ENCODE measurements at regions not wholly inside any gene's neighbourhood (a gene's known extent, or its start where the extent isn't known, plus 50 kb on each side); places are given as distances from the start of the nearest gene placed in this dataset.

DNA sequence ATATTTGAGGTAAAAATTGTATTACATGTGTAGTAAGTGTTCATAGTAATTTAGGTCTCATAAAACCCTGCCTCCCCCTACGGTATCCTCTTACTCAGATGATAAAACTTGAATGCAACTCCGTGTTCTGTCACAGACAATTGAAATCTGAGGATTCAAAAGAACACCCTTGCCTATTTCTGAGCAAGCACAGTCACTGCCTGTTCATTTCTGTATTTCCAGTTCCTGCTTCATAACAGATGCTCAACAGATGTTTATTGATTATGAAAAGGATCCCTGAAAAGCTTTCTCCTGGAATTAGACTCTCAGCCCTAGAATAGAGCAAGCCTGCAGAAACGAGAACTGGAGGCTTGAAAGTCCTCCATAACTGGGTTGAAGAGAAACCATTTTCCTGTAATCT is 144.1 kb upstream of the SPEF2 start:
- no peak overlapping the region for H3K4me3 ChIP-seq (replicated peaks in 1 of 2; ENCODE audit: low read depth in 2 of 2, low read length in 2 of 2)
- no peak for DNase-seq (ENCODE audit: low read depth in 2 of 2)
- TF ChIP-seq CTCF (IDR thresholded peaks at IDR 0.05; ENCODE audit: low read depth, low read length): no peak

GRCh38 chr5:35470866-35471265 is 146.8 kb upstream of the SPEF2 start:
- TF ChIP-seq CTCF (IDR thresholded peaks at IDR 0.05; ENCODE audit: low read depth, low read length): no peak
- DNase-seq (ENCODE audit: low read depth in 2 of 2): peak in 1 of 2 donors; percentile 32
- no peak overlapping the region for H3K4me3 ChIP-seq (replicated peaks in 1 of 2; ENCODE audit: low read depth in 2 of 2, low read length in 2 of 2)

GRCh38 chr5:35468811-35469210 is 148.9 kb upstream of the SPEF2 start:
- H3K4me3 ChIP-seq (replicated peaks in 1 of 2; ENCODE audit: low read depth in 2 of 2, low read length in 2 of 2): no peak overlapping the region
- TF ChIP-seq CTCF (IDR thresholded peaks at IDR 0.05; ENCODE audit: low read depth, low read length): no peak
- no peak for DNase-seq (ENCODE audit: low read depth in 2 of 2)

- DNase-seq (ENCODE audit: low read depth in 2 of 2): no peak
These were observed 150.9 kb upstream of the SPEF2 start for GRCh38 chr5:35466746-35467145.

GRCh38 chr5:35464757-35465156 is 152.9 kb upstream of the SPEF2 start:
- H3K4me3 ChIP-seq (replicated peaks in 1 of 2; ENCODE audit: low read depth in 2 of 2, low read length in 2 of 2): no peak overlapping the region
- TF ChIP-seq CTCF (IDR thresholded peaks at IDR 0.05; ENCODE audit: low read depth, low read length): no peak
- DNase-seq (ENCODE audit: low read depth in 2 of 2): no peak

More at GRCh38 chr5:35466746-35467145, 150.9 kb upstream of the SPEF2 start:
- TF ChIP-seq CTCF (IDR thresholded peaks at IDR 0.05; ENCODE audit: low read depth, low read length): no peak
- no peak overlapping the region for H3K4me3 ChIP-seq (replicated peaks in 1 of 2; ENCODE audit: low read depth in 2 of 2, low read length in 2 of 2)

DNA sequence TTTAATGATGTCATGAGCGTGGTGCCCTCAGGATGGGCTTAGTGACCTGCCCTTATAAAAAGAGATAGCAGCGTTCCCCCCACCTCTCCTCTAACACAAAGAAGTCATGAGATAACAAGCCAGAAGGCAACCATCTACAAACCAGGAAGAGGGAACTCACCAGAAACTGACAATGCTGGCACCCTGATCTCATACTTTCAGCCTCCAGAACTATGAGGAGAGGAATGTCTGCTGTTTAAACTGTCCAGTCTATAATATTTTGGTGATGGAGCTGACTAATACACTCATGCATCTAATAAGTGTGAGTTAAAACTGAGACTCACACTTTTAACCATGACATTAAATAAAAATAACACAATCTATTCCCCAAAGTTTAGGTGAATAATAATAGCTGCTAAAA is 156.1 kb upstream of the SPEF2 start:
- no peak overlapping the region for H3K4me3 ChIP-seq (replicated peaks in 1 of 2; ENCODE audit: low read depth in 2 of 2, low read length in 2 of 2)
- TF ChIP-seq CTCF (IDR thresholded peaks at IDR 0.05; ENCODE audit: low read depth, low read length): no peak
- DNase-seq (ENCODE audit: low read depth in 2 of 2): no peak

DNA sequence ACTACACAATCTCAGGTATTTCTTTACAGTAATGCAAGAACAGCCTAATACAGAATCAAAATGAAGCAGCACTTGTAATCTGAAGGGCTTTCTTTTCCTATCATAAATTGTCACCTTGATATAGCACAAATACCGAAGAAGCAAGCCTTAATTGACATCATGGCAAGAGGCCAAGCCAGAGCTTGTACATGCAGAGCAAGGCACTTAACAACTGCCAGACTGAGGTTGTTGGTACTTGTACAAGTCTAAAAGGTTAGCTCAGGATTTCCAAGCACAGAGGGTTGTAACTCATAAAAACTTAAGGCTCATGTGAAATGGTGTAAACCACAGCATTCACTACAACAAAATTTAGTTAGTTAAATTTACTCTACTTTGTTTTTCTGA is 158.8 kb upstream of the SPEF2 start:
- H3K4me3 ChIP-seq (replicated peaks in 1 of 2; ENCODE audit: low read depth in 2 of 2, low read length in 2 of 2): no peak overlapping the region
- no peak for TF ChIP-seq CTCF (IDR thresholded peaks at IDR 0.05; ENCODE audit: low read depth, low read length)
- no peak for DNase-seq (ENCODE audit: low read depth in 2 of 2)
